ENCODE measurements at regions not wholly inside any gene's neighbourhood (a gene's known extent, or its start where the extent isn't known, plus 50 kb on each side); places are given as distances from the start of the nearest gene placed in this dataset.

DNA sequence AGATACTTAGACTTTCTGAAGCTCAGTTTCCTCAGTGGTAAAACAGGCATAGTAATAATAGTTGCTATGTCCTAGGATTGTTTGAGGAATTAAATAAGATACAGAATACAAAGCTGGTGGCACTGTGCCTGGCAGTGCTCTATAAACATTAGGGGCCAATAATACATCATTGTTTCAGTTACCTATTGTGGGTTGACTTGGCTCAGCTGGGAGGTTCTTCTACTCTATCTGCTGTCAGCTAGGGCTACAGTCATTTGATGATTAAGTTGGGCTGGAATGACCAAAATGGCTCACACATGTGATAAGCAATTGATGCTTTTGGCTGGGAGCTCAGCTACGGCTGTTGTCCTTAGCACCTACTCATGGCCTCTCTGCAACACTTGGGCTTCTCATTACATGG lies 121.2 kb upstream of the USP9X start:
- TF ChIP-seq, protein P1, sequence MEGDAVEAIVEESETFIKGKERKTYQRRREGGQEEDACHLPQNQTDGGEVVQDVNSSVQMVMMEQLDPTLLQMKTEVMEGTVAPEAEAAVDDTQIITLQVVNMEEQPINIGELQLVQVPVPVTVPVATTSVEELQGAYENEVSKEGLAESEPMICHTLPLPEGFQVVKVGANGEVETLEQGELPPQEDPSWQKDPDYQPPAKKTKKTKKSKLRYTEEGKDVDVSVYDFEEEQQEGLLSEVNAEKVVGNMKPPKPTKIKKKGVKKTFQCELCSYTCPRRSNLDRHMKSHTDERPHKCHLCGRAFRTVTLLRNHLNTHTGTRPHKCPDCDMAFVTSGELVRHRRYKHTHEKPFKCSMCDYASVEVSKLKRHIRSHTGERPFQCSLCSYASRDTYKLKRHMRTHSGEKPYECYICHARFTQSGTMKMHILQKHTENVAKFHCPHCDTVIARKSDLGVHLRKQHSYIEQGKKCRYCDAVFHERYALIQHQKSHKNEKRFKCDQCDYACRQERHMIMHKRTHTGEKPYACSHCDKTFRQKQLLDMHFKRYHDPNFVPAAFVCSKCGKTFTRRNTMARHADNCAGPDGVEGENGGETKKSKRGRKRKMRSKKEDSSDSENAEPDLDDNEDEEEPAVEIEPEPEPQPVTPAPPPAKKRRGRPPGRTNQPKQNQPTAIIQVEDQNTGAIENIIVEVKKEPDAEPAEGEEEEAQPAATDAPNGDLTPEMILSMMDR (IDR thresholded peaks at IDR 0.05; ENCODE audit: low read depth, low read length): no peak
- TF ChIP-seq EZH2phosphoT487 (IDR thresholded peaks at IDR 0.05; ENCODE audit: low read depth): no peak
